Spleen (tissue), 7 donors: ENCODE measurements at regions not wholly inside any gene's neighbourhood (a gene's known extent, or its start where the extent isn't known, plus 50 kb on each side); places are given as distances from the start of the nearest gene placed in this dataset.

Experiments
- POLR2A ChIP-seq, 3 donors: fragments of 450-650 bp; IDR thresholded peaks; one replicate each; pipeline ENCODE4 v1.5.1; 2017; ENCODE audit warnings: antibody characterized with exemption in 3 of 3, mild to moderate bottlenecking in 1 of 3
- POLR2AphosphoS5 ChIP-seq, 3 donors: sonication (generic); formaldehyde crosslinking; IDR thresholded peaks; one replicate each; pipeline ENCODE4 v1.5.1; 2017; ENCODE audit warnings: antibody characterized with exemption in 3 of 3
- TF ChIP-seq, protein P1 (sequence below), 11 experiments: fragments of 200-600 bp in 7 of 11; fragments of 450-650 bp in 4 of 11; sonication (generic) in 4 of 11; IDR thresholded peaks in 8 of 11; conservative IDR thresholded peaks in 3 of 11; 1 replicate in 7 of 11; 2 replicates in 4 of 11; pipeline versions ENCODE4 v1.4.0 to v1.8.0; 2016 to 2021; ENCODE audit warnings: antibody characterized with exemption in 11 of 11, inconsistent platforms in 4 of 11, mild to moderate bottlenecking in 1 of 11
- donor health status: DM: no; HTN: no; CAD: no; lungs with moderate emphysema.
- donor health status: DM: no; HTN: no; CAD: no.
- donor health status: DM: no; HTN: no; CAD: no.

DNA sequence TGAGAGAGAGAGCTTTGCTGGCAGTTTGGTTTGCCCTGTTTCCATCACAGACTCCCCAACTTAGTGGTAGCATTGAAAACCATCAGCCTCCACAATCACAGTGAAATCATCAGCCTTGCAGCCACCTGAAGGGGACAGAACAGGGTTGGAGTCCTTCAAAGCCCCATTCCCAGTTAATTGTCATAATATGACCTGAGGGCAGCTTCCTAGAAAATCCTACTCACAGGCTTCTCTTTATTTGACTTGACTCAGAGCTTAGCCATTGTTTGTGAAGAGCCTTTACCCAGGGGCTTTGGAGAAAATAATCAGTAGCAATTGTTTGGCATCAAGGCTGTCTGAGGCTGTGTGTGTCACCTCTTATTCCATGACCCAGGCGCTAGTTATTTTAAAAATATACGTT is 308.7 kb downstream of the CBLN2 start:
- TF ChIP-seq, protein P1, sequence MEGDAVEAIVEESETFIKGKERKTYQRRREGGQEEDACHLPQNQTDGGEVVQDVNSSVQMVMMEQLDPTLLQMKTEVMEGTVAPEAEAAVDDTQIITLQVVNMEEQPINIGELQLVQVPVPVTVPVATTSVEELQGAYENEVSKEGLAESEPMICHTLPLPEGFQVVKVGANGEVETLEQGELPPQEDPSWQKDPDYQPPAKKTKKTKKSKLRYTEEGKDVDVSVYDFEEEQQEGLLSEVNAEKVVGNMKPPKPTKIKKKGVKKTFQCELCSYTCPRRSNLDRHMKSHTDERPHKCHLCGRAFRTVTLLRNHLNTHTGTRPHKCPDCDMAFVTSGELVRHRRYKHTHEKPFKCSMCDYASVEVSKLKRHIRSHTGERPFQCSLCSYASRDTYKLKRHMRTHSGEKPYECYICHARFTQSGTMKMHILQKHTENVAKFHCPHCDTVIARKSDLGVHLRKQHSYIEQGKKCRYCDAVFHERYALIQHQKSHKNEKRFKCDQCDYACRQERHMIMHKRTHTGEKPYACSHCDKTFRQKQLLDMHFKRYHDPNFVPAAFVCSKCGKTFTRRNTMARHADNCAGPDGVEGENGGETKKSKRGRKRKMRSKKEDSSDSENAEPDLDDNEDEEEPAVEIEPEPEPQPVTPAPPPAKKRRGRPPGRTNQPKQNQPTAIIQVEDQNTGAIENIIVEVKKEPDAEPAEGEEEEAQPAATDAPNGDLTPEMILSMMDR (IDR thresholded peaks at IDR 0.05 in 8 of 11, conservative IDR thresholded peaks at IDR 0.05 in 3 of 11) = no peak
- no peak for TF ChIP-seq POLR2A (IDR thresholded peaks at IDR 0.05)
- no peak for TF ChIP-seq POLR2AphosphoS5 (IDR thresholded peaks at IDR 0.05)
